ENCODE measurements at regions not wholly inside any gene's neighbourhood (a gene's known extent, or its start where the extent isn't known, plus 50 kb on each side); places are given as distances from the start of the nearest gene placed in this dataset.

- TF ChIP-seq CTCF (IDR thresholded peaks at IDR 0.05) (no peak), ESRRA (IDR thresholded peaks at IDR 0.05; ENCODE audit: borderline replicate concordance, low read length) (no peak), EP300 (IDR thresholded peaks at IDR 0.05) (no peak), RAD21 (conservative IDR thresholded peaks at IDR 0.05 in 1 of 2, IDR thresholded peaks at IDR 0.05 in 1 of 2) (no peak), REST (IDR thresholded peaks at IDR 0.05) (no peak), ZFP36 (IDR thresholded peaks at IDR 0.05; ENCODE audit: borderline replicate concordance, partially characterized antibody) (no peak), CBX2 (IDR thresholded peaks at IDR 0.05; ENCODE audit: borderline replicate concordance, low read depth) (no peak)
- TF ChIP-seq, protein P1, sequence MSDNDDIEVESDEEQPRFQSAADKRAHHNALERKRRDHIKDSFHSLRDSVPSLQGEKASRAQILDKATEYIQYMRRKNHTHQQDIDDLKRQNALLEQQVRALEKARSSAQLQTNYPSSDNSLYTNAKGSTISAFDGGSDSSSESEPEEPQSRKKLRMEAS (IDR thresholded peaks at IDR 0.05), result no peak
These were observed 259.7 kb downstream of the AHR start for GRCh38 chr7:17558135-17558534.
